ENCODE measurements at regions not wholly inside any gene's neighbourhood (a gene's known extent, or its start where the extent isn't known, plus 50 kb on each side); places are given as distances from the start of the nearest gene placed in this dataset.

DNA sequence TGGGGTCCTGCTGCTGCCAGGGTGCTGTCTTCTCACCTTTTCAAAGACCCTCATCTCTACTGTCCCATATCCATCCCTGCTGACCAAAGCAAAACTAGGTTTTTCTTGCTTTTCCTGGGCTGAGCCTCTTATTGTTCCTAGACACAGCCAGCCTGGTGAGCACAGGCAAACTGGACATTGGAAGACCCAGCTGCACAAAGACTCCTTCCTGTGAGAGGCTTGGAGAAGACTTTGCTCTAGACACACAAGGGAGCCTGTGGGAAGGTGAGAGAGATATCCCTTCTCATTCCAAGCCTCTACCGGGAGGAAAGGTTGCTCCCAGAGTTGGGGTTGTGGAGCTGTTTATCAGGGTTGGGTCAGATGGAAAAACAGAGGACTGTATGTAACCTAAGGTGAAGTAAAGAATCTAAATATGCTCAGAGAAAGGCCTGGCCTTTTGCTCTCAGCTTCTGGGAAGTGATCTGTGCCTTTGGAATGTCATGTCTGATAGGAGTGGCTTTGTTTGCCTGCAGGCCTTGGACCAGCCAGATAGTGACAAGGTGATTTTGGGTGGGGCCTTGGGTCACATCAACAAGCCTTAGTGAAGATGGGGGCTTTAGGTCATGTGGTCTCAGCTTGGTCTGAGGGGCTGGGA, 87.6 kb upstream of the RUNX1 start:
- TF ChIP-seq CTCF (IDR thresholded peaks at IDR 0.05) (no peak), POLR2A (IDR thresholded peaks at IDR 0.05) (no peak)
